ENCODE measurements at regions not wholly inside any gene's neighbourhood (a gene's known extent, or its start where the extent isn't known, plus 50 kb on each side); places are given as distances from the start of the nearest gene placed in this dataset.
"Not testable (repeated sequence)": the region's sequence is repeated elsewhere in the genome, so short reads cannot be mapped to it uniquely, and the experiment has no call there.

DNA sequence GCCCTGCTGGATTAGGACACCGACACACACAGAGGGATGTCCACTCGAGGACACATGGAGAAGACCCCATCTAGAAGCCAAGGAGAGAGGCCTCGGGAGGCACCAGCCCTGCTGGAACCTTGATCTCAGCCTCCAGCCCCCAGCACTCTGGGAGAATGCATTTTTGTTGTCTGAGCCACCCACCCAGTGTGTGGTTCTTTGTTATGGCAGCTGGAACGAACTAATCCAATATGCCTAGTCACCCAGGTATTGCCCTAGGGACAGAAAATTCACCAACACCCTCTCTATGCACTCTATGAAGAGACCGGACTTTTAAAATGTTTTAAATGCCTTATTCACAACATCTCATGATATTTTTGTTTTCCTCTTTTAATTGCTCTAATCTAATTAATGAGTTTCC, 117.4 kb downstream of the CRYAA start:
- no peak for DNase-seq

DNA sequence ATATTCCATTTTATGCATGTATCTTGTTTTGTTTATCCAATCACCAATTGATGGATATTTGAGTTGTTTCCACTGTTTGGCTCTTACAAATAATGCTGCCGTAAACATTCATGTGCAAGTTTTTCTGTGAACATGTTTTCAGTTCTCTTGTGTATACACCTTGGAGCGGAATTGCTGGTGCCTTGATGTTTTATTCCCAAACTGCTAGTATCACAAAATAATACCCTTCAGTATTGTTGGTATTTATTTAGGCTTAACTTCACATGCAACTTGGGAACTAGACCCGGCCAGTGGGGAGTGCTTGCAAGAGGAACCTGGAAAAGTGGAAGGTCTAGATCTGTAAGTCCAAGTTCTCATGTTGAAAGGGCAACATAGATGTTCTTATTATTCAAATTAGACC, 115.9 kb downstream of the CRYAA start:
- DNase-seq, result no peak

DNA sequence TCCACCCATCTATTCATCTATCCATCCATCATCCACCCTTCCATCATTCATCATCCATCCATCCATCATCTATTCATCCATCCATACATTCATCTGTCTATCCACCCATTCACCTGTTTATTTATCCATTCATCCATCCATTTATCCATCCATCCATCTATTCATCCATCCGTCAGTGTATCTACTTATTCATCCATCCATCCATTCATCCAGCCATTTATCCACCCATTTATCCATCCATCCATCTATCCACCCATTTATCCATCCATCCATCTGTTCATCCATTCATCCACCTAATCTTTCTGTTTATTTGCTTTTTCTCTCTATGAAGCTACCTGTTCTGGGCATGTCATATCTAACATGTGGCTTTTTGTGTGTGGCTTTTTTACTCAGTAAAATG, 115.4 kb downstream of the CRYAA start:
- no peak for DNase-seq

DNA sequence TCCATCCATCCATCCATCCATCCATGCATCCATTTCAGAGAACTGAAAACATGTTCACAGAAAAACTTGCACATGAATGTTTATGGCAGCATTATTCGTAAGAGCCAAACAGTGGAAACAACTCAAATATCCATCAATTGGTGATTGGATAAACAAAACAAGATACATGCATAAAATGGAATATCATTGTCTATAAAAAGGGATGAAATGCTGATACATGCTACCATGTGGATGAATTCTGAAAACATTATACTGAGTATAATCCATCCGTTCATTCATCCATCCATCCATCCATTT, 115.1 kb downstream of the CRYAA start:
- DNase-seq, result not testable (repeated sequence)

DNA sequence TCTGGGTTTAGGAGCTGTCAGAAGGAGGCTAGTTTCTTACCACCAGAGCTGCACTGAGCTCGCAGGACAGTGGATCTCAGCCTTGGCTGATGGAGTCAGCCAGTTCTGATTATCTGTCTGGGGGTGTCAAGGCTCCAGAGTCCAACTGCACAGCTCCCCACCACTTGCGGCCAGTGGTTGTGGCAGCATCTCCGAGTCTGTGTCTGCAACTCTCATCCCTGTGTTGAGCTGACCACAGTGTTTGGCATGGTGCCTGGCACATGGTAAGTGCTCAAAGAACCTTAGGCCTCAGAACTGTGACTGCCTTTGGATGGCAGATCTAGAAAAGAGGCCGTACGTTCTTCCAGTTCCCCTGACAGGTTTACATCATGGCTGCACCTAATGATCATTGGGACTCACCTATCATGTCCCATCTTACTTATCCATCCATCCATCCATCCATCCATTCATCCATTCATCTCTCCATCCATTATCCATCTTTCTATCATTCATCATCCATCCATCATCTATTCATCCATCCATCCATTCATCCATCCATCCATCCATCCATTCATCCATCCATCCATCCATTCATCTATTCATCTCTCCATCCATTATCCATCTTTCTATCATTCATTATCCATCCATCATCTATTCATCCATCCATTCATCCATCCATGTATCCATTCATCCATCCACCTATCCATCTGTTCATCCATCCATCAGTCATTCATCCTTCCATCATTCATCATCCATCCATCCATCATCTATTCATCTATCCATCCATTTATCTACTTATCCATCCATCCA, 114.5 kb downstream of the CRYAA start:
- no peak for DNase-seq

DNA sequence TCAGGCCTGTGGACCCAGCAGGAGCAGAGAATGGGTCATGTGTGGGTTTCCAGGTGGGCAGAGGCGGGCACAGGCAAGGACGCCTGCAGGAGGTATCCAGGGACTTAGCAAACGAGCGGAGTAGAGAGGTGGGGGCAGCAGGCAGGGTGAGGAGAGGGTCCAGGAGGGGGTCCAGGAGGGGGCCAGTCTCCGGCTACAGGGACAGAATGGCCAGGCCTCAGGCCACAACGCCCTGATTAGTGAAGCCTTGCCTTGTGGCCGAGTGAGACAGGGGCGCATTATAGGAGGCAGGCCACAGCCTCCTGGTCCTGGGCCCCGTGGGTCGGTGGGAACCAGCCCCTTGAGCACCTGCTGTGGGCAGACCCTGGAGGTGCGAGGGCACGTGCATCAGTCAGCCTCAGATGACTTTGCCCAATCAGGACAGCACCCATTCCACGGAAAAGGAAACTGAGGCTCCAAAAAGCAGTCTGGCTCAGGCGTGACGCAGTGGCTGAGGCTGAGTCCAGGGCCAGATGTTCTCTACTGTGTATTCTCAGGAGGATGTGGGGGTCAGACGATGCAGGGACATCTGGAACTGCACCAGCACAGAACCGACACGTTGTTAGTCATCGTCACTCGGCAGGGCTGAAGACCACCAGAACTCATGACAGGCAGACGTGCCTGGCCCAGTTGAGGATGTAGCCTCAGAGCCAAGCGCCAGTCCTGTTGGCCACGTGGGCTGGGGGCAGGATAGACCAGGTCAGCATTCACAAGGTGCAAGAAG, 113.7 kb downstream of the CRYAA start:
- DNase-seq, result no peak

DNA sequence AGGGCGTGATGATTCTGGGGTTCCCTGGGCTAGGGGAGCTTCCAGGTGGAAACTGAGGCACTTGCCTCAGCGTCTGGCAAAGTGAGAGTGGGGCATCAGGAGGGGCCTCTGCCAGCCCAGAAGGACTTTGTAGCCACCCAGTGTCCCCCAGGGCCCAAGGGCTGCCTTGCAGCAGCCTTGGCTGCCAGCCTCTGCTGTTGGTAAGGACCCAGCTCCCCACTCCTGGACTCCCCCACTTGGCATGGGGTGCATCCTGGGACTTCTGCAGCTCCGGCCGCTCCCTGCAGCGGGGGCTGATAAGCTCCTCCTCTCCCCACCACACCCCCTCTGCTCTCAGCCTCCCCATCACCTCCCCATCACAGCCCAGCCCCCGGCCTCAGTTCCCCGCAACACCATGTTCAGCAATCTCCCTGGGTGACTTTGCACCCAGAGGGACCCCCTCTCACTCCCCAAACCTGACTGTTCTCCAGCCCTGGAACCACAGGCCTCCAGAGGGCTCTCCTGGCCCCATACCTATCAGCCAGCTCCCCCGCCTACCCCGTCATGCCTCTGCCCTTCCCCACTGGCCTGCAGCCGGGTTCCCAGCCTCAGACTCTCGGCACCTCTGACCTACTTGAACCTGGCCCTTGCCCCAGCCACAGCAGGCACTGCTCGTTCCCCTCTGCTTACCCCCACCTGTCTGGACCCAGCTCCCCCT, 113.0 kb downstream of the CRYAA start:
- DNase-seq, result no peak

DNA sequence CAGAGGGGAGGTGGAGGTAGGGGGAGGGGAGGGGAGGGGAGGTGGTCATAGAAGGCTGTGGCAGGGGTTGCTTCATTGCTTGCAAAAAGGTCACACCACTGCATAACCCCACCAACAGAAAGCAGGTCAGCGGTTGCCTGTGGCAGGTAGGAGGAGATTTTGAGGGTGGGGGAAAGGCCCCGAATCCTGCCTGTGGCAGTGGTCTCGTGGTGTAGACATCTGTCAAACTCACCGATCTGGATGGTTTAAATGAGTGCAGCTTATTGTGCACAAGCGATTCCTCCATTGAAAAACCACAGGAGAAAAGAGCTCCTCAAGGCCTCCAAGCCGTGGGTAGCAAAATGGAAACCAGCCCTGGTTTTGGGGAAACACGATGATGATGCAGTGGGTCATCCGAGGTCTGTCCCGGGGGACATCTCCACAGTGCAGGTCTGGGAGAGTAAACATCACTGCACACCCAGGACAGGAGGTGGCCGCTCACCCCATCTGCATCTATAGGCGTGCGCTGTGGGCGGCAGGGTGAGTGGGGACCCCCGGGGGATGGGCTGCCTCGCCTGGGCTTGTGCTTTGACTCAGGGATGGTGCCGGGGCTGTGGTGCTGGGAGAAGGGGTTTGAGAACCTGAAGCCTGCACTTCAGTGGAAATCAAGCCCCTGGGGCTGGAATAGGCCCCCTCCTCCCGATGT, 112.3 kb downstream of the CRYAA start:
- DNase-seq, result no peak

DNA sequence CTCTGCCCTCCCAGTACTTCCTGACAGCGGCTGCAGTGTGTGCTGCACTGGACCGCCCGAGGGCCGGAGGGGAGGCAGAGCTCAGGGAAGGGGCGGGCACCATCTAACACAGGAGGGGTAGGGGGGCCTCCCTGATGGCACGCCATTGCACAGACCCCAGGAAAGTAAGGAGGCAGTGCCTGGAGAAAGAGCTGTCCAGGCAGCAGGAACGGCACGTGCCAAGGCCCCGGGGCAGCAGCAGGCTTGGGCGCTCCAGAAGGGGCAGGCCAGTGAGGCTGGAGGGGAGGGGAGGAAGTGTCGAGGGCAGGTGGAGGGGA, 110.7 kb downstream of the CRYAA start:
- DNase-seq, result no peak

DNA sequence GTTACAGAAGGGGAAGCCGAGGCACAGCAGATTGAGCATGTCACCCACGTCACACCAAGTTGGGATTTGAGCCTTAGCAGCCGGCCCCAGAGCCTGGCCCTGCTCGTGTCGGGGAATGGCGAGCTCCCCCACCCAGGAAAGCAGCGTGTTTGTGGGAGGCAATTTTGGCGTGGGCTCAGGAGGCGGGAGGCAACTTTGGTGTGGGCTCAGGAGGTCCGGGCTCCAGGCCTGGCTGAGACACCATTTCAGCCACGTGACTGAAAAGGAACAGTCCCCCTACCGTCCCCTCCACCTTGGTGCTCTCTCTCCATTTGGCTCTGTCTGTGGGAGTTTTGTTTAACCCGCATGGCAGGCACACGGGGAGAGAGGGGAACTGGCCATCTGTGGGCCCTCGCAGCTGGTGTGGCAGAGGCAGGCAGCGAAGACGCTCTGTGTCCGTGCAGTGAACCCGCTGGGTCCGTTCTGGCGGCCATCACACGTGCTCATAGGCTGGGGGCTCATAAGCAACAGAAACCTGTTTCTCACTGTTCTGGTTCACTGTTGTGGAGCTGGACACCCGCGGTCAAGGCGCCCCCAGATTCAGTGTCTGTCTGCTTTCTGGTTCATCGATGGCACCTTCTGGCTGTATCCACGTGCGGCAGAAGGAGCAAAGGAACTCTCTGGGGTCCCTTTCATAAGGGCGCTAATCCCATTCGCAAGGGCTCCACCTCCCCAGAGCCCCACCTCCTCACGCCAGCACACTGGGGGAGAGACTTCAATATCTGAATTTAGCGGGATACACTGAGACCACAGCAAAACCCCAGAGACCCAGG, 110.2 kb downstream of the CRYAA start:
- no peak for DNase-seq

DNA sequence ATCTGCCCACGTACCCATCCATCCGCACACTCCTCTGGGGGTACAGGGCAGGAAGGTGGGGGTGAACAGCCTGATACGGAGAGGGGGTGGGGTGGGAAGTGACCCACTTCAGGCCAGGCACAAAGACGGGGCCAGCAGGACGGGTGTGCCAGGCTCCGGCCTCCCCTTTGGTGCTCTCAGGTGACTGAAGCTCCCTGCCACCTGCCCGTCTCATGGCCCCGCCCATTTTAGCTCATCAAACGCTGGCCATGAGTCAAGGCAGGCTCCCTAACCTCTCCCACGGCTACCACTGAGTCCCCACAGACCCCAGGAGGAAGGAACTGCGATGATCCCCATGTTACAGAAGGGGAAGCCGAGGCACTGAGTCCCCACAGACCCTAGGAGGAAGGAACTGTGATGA, 109.6 kb downstream of the CRYAA start:
- DNase-seq, result no peak

DNA sequence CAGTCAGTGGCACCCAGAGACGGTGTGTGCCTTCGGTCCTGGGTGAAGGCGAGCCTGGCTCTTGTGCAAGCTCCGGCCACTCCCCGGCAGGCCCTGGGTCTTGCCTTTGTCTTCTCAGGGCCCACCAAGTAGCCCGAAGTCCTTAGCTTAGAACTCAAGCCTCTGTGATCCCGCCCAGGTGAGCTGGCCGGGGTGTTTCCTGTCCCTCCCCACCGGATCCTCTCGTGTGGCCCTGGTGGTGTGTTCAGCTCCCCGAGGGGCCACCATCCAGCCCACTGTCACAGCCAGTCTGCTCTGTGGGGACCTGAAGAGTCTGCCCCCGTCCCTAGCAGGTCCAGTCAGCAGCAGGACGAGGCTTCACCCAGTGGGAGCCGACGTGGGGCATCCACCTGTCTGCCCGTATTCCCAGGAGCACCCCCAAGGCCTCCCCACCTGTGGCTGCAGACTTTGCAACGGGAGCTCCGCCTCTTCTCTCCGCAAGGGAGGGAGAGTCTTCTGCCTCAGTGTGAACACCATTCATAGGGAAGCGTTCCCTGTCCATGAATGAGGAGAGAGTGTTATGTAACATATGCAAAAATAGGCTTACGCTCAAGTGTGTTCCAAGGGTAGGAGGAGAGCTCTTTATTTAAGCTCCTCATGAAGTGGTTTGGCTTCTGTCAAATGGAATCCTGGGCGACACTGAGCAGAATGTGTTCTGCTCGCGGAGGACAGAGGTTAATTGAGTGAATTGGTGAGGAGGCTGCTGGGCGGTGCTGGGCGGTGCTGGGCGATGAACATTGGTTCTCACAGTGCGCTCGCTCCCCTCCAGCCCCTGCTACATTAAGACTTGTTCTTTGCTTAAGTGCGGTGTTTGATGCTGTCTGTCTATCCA, 108.9 kb downstream of the CRYAA start:
- no peak for DNase-seq

DNA sequence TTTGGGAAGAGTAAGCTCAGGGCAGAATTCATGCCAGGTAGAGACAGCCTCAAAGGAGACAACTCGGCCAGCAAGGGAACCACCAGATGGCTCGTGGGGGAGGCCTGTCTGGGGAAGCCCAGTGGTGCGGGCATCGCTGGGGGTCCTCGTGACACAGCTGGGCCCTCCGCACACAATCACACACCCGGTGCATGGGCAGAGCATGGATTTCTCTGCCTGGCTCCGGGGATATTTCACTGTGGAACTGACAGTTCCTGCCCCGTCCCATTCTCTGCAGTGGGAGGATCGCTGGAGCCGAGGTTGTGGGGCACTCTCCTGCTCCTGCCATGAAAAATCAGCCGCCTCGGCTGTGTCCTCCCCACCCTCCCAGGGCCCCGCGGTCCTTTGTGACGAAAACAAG, 108.0 kb downstream of the CRYAA start:
- no peak for DNase-seq

DNA sequence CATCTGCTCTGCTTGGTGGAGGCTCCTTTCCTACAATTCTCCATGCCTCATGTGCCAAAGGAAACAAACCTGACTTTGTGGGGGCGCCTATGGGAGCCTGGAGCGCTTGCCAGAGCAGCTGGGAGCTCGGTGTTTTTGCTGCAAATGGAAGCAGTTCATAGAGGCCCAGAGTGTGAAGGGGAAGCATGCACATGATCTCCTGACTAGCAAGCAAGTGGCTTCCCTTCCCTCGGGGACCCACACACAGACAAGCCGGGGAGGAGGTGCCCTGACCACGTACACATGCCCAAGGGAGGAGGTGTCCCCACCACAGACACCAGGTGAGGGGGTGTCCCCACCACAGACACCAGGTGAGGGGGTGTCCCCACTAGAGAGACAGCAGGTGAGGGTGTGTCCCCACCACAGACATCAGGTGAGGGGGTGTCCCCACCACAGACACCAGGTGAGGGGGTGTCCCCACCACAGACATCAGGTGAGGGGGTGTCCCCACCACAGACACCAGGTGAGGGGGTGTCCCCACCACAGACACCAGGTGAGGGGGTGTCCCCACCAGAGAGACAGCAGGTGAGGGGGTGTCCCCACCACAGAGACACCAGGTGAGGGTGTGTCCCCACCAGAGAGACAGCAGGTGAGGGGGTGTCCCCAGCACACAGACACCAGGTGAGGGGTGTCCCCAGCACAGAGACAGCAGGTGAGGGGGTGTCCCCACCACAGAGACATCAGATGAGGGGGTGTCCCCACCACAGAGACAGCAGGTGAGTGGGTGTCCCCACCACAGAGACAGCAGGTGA, 106.8 kb downstream of the CRYAA start:
- no peak for DNase-seq

DNA sequence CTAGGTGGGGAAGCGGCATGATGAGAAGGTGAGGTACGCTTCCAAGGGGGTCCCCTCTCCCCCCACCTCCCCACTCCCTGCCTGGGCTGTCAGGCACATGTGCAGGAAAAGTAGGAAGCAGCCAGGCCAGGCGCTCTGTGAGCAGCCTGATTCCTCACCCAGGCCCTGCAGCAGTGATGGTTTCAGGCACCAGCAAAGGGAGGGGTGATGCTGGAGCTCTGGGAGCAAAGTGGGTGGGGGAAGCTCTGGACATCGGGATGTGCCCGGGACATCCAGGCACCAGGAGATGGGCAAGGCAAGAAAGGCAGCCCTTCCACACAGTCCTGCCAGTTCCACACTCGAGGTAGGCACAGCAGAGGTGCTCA, 106.1 kb downstream of the CRYAA start:
- no peak for DNase-seq

DNA sequence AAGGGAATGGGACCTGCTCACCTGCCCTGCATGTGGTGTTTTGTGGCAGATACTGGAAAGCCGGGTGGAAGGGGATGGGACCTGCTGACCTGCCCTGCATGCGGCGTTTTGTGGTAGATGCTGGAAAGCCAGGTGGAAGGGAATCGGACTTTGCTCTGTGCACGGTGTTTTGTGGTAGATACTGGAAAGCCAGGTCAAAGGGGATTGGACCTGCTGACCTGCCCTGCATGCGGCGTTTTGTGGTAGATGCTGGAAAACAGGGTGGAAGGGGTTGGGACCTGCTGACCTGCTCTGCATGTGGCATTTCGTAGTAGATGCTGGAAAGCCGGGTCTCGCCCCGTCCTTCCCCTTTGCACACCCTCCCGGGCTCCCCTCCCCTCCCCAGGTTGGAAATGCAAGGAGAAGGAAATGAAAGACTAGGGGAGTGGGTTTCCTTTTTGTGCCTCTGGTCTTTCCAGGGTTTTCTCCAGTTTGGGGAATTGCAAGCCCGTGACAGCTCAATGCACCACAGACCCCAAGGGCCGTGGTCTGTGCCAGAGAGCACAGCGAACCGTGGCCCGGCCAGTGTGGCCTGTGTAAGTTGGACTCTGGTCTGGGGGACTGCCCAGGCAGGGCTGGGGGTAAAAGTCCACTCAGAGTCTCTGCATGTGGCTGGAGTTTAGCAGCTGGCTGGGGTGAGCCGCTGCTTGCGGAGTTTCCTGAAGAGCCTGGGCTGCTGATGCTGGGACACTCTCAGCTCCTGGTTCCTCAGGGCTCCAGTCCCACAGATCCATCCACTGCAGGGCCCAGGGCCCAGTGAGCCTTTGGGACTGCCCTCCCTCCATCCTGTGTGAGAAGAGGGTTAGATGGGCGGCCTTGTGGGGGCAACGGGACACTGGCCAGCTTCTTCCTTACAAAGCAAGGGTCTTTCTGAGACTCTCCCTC, 105.5 kb downstream of the CRYAA start:
- DNase-seq, result no peak

DNA sequence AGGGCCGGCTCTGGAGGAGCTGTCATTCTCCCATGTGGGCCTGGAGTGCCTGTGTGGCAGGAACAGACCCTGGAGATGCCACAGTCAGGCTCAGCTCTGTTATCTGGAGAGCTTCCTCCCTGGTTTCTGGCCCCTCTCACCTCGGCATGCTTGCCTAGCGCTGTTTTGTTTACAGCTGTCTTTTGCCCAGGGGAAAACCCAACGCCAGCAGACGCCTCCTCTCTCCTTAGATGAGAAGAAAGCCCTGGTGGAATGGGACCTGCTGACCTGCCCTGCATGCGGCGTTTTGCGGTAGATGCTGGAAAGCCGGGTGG, 104.9 kb downstream of the CRYAA start:
- no peak for DNase-seq

DNA sequence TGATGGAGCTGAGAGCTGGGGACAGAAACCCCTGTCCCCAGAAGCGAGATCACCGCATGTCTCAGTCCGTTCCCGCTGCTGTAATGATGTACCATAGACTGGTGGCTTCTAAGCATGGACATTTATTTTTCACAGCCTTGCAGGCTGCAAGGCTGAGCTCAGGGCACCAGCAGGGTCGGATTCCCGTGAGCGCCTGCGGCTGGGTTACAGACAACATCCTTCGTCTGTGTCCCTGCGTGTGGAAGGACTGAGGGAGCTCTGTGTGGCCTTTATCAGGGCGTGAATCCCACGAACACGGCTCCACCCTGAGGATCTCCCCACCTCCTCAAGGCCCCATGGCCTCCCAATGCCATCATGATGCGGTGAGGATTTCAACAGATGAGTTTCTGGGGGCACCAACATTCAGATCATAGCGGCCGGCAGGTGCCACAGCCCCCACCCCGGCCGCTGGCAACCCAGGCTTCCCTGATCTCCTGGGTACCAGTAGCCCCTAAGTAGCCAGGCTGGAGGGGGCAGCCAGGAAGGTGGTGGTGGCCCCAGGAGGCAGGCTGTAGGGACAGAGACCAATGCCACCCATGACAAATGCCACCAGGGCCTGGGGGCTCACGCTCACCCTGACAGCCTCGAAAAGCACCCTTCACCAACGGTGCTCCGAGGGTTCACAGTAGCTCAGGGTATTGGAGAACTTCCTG, 104.4 kb downstream of the CRYAA start:
- DNase-seq, result no peak

DNA sequence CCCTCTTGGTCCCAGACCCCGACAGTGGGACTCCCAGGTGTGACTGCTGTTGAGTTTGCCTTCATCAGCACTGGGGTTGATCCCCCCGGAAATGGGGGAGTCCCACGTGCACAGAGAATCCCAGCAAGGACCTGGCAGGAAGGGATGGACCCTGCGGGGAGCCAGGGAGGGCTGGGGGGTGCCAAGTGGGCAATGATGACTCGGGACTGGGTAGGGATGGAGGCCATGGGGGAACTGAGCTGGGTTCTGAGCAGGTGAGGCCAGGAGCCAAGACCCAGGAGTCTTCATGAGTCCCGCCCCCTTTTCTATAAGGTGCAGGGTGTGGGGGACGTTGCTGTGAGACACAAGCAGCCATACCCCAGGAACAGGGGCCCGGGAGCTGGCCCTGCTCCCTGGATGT, 103.8 kb downstream of the CRYAA start:
- DNase-seq, result no peak

Data from NK-92 treated with Interleukin-12 subunit alpha and Interleukin-12 subunit beta, amount 100 ng/mL, for 24 hours (cell line).